ENCODE measurements at regions not wholly inside any gene's neighbourhood (a gene's known extent, or its start where the extent isn't known, plus 50 kb on each side); places are given as distances from the start of the nearest gene placed in this dataset.
"Not testable (repeated sequence)": the region's sequence is repeated elsewhere in the genome, so short reads cannot be mapped to it uniquely, and the experiment has no call there.

DNA sequence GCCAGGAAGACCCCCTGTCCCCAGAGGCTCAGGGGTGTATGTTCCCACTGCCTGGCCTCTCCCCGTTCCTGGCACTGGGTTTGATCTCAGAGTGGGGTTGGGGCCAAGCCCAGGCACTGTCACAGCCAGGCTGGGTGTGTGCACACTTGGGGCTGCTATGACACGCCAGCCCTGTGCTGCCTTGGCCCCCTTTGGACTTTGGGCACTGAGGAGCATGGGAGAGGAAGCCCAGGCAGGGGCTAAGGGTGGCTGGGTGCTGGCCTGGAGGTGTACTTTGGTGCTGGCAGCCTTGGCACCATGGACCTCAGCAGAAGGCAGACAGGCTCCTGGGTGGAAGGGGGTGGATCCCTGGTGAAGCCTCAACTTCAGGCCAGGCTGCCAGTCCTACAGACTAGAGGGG lies 223.6 kb upstream of the ISL1 start:
- ChIA-PET POLR2A (no interaction called here), CTCF (no interaction called here)
- no peak overlapping the region for H3K4me3 ChIP-seq (ENCODE audit: low read depth, low read length)
- no peak for DNase-seq (ENCODE audit: low read depth, low spot score)
- TF ChIP-seq, protein P1, sequence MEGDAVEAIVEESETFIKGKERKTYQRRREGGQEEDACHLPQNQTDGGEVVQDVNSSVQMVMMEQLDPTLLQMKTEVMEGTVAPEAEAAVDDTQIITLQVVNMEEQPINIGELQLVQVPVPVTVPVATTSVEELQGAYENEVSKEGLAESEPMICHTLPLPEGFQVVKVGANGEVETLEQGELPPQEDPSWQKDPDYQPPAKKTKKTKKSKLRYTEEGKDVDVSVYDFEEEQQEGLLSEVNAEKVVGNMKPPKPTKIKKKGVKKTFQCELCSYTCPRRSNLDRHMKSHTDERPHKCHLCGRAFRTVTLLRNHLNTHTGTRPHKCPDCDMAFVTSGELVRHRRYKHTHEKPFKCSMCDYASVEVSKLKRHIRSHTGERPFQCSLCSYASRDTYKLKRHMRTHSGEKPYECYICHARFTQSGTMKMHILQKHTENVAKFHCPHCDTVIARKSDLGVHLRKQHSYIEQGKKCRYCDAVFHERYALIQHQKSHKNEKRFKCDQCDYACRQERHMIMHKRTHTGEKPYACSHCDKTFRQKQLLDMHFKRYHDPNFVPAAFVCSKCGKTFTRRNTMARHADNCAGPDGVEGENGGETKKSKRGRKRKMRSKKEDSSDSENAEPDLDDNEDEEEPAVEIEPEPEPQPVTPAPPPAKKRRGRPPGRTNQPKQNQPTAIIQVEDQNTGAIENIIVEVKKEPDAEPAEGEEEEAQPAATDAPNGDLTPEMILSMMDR (IDR thresholded peaks at IDR 0.05; ENCODE audit: insufficient read depth, low read length, missing control alignments) = no peak

DNA sequence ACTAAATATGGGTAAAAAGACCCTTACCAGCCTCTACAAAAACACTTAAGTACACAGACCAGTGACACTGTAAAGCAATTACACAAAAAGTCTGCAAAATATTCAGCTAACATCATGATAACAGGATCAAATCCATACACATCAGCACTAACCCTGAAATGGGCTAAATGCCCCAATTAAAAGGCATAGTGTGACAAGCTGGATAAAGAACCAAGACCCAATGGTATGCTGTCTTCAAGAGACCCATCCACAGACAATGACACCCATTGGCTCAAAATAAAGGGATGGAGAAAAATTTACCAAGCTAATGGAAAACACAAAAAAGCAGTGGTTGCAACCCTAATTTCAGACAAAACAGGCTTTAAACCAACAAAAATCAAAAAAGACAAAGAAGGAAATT lies 221.0 kb upstream of the ISL1 start:
- TF ChIP-seq, protein P1 (IDR thresholded peaks at IDR 0.05; ENCODE audit: insufficient read depth, low read length, missing control alignments) = no peak
- ChIA-PET POLR2A (no interaction called here), CTCF (no interaction called here)
- DNase-seq (ENCODE audit: low read depth, low spot score) = no peak
- no peak overlapping the region for H3K4me3 ChIP-seq (ENCODE audit: low read depth, low read length)

- POLR2A ChIA-PET; CTCF ChIA-PET; DNase-seq (ENCODE audit: low read depth, low spot score); H3K4me3 ChIP-seq (ENCODE audit: low read depth, low read length): not testable (repeated sequence)
Observed at GRCh38 chr5:51165621-51166020, 217.6 kb upstream of the ISL1 start.

GRCh38 chr5:51172903-51173626 lies 210.2 kb upstream of the ISL1 start:
- no peak for DNase-seq (ENCODE audit: low read depth, low spot score)
- TF ChIP-seq, protein P1 (IDR thresholded peaks at IDR 0.05; ENCODE audit: insufficient read depth, low read length, missing control alignments) = no peak
- CTCF ChIA-PET = no interaction called here
- H3K4me3 ChIP-seq (ENCODE audit: low read depth, low read length) = no peak overlapping the region
- POLR2A ChIA-PET = no interaction called here

DNA sequence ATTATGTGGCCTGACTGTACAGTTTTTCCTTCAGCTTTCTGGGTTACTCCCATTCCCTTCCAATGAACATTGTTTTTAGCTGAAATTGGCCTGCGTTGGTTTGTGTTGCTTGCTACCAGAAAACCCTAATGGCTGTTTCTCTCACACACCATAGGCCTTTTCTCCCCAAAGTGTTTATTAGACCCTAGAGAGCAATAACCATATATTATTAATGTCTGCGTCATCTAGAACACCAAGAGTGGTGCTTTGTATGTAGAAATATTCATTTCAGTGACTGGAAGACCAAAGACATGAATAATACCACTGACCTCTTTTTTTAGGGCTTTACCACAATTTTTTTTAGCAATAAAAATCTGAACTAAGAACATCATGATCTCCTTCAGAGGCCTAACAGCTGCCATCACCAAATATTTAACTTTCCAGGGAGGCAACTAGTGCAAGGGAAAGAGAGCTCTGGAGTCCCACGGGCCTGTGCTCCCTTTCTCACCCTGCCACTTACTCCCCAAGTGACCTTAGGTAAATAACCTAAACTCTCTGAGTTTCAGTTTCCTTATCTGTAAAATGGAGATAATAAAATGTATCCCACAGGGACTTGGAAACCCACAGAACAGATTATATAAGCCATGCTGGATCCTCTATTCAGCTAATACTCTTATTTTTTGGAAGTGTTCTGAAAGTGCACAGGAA lies 201.9 kb upstream of the ISL1 start:
- TF ChIP-seq, protein P1 (IDR thresholded peaks at IDR 0.05; ENCODE audit: insufficient read depth, low read length, missing control alignments) = no peak
- CTCF ChIA-PET = no interaction called here
- no peak for DNase-seq (ENCODE audit: low read depth, low spot score)
- POLR2A ChIA-PET = no interaction called here
- no peak overlapping the region for H3K4me3 ChIP-seq (ENCODE audit: low read depth, low read length)

GRCh38 chr5:51185850-51186329 lies 197.4 kb upstream of the ISL1 start:
- CTCF ChIA-PET = no interaction called here
- TF ChIP-seq, protein P1 (IDR thresholded peaks at IDR 0.05; ENCODE audit: insufficient read depth, low read length, missing control alignments) = no peak
- H3K4me3 ChIP-seq (ENCODE audit: low read depth, low read length) = no peak overlapping the region
- no peak for DNase-seq (ENCODE audit: low read depth, low spot score)
- POLR2A ChIA-PET = no interaction called here

All from AG04449 (cell line).